SK-N-MC (cell line): ENCODE measurements at regions not wholly inside any gene's neighbourhood (a gene's known extent, or its start where the extent isn't known, plus 50 kb on each side); places are given as distances from the start of the nearest gene placed in this dataset.
"Not testable (repeated sequence)": the region's sequence is repeated elsewhere in the genome, so short reads cannot be mapped to it uniquely, and the experiment has no call there.

Source experiments
- EZH2 ChIP-seq: fragments of 200-600 bp; sonication (generic); IDR thresholded peaks from one replicate; pipeline ENCODE4 v1.6.1; 2017; ENCODE audit warnings: antibody characterized with exemption
- POLR2AphosphoS5 ChIP-seq: IDR thresholded peaks from 2 replicates; pipeline ENCODE4 v1.6.1; 2012; ENCODE audit warnings: mild to moderate bottlenecking, low read depth, low read length, borderline replicate concordance

DNA sequence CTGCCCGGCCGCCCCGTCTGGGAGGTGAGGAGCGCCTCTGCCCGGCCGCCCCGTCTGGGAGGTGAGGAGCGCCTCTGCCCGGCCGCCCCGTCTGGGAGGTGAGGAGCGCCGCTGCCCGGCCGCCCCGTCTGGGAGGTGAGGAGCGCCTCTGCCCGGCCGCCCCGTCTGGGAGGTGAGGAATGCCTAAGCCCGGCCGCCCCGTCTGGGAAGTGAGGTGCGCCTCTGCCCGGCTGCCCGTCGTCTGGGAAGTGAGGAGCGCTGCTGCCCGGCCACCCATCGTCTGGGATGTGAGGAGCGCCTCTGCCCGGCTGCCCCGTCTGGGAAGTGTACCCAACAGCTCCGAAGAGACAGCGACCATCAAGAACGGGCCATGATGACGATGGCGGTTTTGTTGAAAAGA lies 136.6 kb upstream of the PROKR2 start:
- not testable (repeated sequence) for TF ChIP-seq POLR2AphosphoS5, EZH2
